RWPE2 (cell line): ENCODE measurements at regions not wholly inside any gene's neighbourhood (a gene's known extent, or its start where the extent isn't known, plus 50 kb on each side); places are given as distances from the start of the nearest gene placed in this dataset.

Source experiments
- ATAC-seq: fragments of 200-7000 bp; cut with Tn5 transposase; 3 replicates; pipeline ENCODE4 v1.9.1; 2021; ENCODE audit warnings: low read depth
- DNase-seq: peaks from one replicate; pipeline ENCODE4 v3.0.0-alpha.2; 2020; ENCODE audit warnings: low spot score
- H3K27ac ChIP-seq: fragments of 450-650 bp; 2 replicates; pipeline ENCODE4 v1.5.1; 2017; ENCODE audit warnings: mild to moderate bottlenecking; ENCODE audit not compliant: poor library complexity, severe bottlenecking
- H3K27me3 ChIP-seq: fragments of 250-450 bp; sonication (Bioruptor Pico); 2 replicates; pipeline ENCODE4 v1.5.1; 2021; ENCODE audit warnings: mild to moderate bottlenecking, moderate library complexity; ENCODE audit not compliant: insufficient read depth, poor library complexity, severe bottlenecking
- H3K36me3 ChIP-seq: fragments of 250-450 bp; sonication (Bioruptor Pico); 2 replicates; pipeline ENCODE4 v1.5.1; 2020; ENCODE audit warnings: low read depth, mild to moderate bottlenecking, moderate library complexity
- H3K4me1 ChIP-seq: fragments of 250-450 bp; sonication (Bioruptor Pico); 2 replicates; pipeline ENCODE4 v1.5.1; 2021; ENCODE audit warnings: mild to moderate bottlenecking, moderate library complexity; ENCODE audit not compliant: insufficient read depth, poor library complexity, severe bottlenecking
- H3K4me3 ChIP-seq: fragments of 250-450 bp; sonication (Bioruptor Pico); 2 replicates; pipeline ENCODE4 v1.5.1; 2021; ENCODE audit warnings: mild to moderate bottlenecking, moderate library complexity; ENCODE audit not compliant: severe bottlenecking
- H3K9me3 ChIP-seq: fragments of 250-450 bp; sonication (Bioruptor Pico); 2 replicates; pipeline ENCODE4 v1.5.1; 2021; ENCODE audit warnings: mild to moderate bottlenecking, moderate library complexity; ENCODE audit not compliant: severe bottlenecking
- CTCF ChIP-seq: fragments of 450-650 bp; IDR thresholded peaks from one replicate; pipeline ENCODE4 v1.5.1; 2017; ENCODE audit warnings: mild to moderate bottlenecking, moderate library complexity; ENCODE audit not compliant: poor library complexity, severe bottlenecking

DNA sequence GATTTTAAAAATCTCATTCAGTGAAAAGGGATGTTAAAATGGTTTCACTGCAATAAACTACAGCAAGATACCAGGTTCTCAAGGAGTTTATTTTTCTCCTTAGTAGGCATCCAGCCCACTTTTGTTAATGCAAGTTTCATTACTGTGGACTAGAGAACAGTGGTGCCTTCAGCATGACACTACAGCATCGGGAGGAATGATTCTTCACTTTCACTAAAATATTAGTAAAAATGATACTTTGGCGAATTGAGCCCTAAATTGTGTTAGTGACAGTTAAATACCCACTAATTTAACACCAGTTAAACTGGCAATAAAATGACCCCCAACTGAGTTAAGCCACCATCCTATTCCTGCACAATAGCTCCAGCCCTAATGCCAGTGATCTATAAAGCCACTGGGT, 152.2 kb upstream of the MPDZ start:
- no peak overlapping the region for H3K4me3 ChIP-seq
- no peak for DNase-seq
- H3K9me3 ChIP-seq = no peaks in the 10 kb centered on the region
- no peak for ATAC-seq
- H3K36me3 ChIP-seq = no peaks in the 10 kb centered on the region
- no peak for TF ChIP-seq CTCF
- no peaks in the 10 kb centered on the region for H3K4me1 ChIP-seq
- no peaks in the 10 kb centered on the region for H3K27me3 ChIP-seq
- no peak overlapping the region for H3K27ac ChIP-seq

GRCh38 chr9:13431222-13431536, 151.7 kb upstream of the MPDZ start:
- no peaks in the 10 kb centered on the region for H3K9me3 ChIP-seq
- TF ChIP-seq CTCF = no peak
- H3K4me1 ChIP-seq = no peaks in the 10 kb centered on the region
- DNase-seq = no peak
- H3K27me3 ChIP-seq = no peaks in the 10 kb centered on the region
- no peak overlapping the region for H3K4me3 ChIP-seq
- H3K27ac ChIP-seq = no peak overlapping the region
- H3K36me3 ChIP-seq = no peaks in the 10 kb centered on the region
- ATAC-seq = no peak

GRCh38 chr9:13430368-13431221, 151.1 kb upstream of the MPDZ start:
- no peak for DNase-seq
- H3K4me3 ChIP-seq = no peak overlapping the region
- H3K9me3 ChIP-seq = no peaks in the 10 kb centered on the region
- no peak overlapping the region for H3K27ac ChIP-seq
- H3K36me3 ChIP-seq = no peaks in the 10 kb centered on the region
- no peaks in the 10 kb centered on the region for H3K4me1 ChIP-seq
- no peaks in the 10 kb centered on the region for H3K27me3 ChIP-seq
- no peak for TF ChIP-seq CTCF
- no peak for ATAC-seq

GRCh38 chr9:13429301-13430190, 150.1 kb upstream of the MPDZ start:
- no peak for ATAC-seq
- Histone ChIP-seq H3K9me3 (no peaks in the 10 kb centered on the region), H3K4me1 (no peaks in the 10 kb centered on the region), H3K27me3 (no peaks in the 10 kb centered on the region), H3K4me3 (no peak overlapping the region), H3K27ac (no peak overlapping the region), H3K36me3 (no peaks in the 10 kb centered on the region)
- no peak for TF ChIP-seq CTCF
- DNase-seq = no peak
